Psoas muscle (tissue), 7 donors: ENCODE measurements at regions not wholly inside any gene's neighbourhood (a gene's known extent, or its start where the extent isn't known, plus 50 kb on each side); places are given as distances from the start of the nearest gene placed in this dataset.

Experiments
- ATAC-seq, 4 donors: fragments of 200-7000 bp; cut with Tn5 transposase; one replicate each; pipeline ENCODE4 v1.9.1; 2020; ENCODE audit warnings: moderate library complexity in 3 of 4, mild to moderate bottlenecking in 2 of 4
- DNase-seq, 2 donors: peaks; one replicate each; pipeline ENCODE4 v3.0.0-alpha.2; 2020
- H3K27ac ChIP-seq: fragments of 200-600 bp; one replicate; pipeline ENCODE4 v1.8.0; 2022
- H3K27me3 ChIP-seq, 3 donors: fragments of 200-600 bp in 1 of 3; one replicate each; pipeline versions ENCODE4 v1.6.1 to v1.8.0; 2013 to 2022; ENCODE audit warnings: low read length in 2 of 3, mild to moderate bottlenecking in 2 of 3, moderate library complexity in 1 of 3; ENCODE audit not compliant: insufficient read depth in 3 of 3
- H3K36me3 ChIP-seq, 2 donors: fragments of 200-600 bp in 1 of 2; one replicate each; pipeline versions ENCODE4 v1.6.1 to v1.8.0; 2013 to 2022; ENCODE audit warnings: low read depth in 1 of 2, mild to moderate bottlenecking in 1 of 2, moderate library complexity in 1 of 2; ENCODE audit not compliant: insufficient read depth in 1 of 2
- H3K4me1 ChIP-seq: fragments of 200-600 bp; one replicate; pipeline ENCODE4 v1.8.0; 2022
- H3K4me3 ChIP-seq: fragments of 200-600 bp; one replicate; pipeline ENCODE4 v1.8.0; 2022; ENCODE audit warnings: mild to moderate bottlenecking
- H3K9me3 ChIP-seq: fragments of 200-600 bp; one replicate; pipeline ENCODE4 v1.8.0; 2022
- CTCF ChIP-seq: fragments of 200-600 bp; IDR thresholded peaks from one replicate; pipeline ENCODE4 v1.8.0; 2022; ENCODE audit warnings: antibody characterized with exemption
- WGBS, 3 donors: extraction: QIAGEN DNeasy Blood & Tissue Kit; methylation state at CpG; one replicate each; pipeline versions ENCODE4 v1.1.6 to v1.1.7; 2013; 5-methylcytosine and 5-hydroxymethylcytosine counted together
- intact Hi-C, 2 donors: fragments of 100-400 bp; cut with DNase I; formaldehyde crosslinking; loops; one replicate each; pipeline versions ENCODE4 v1.11.0 to v1.14.2; 2022
- donor health status: healthy with polysubstance abuse.
- donor health status: DM: no; HTN: no; CAD: no; lungs with moderate emphysema.
- donor health status: Bipolar disorder and iron deficiency.
- donor health status: healthy.
- donor health status: DM: yes; HTN: yes; CAD: no.
- donor health status: DM: no; HTN: no; CAD: no.
- donor health status: DM: yes; HTN: yes; CAD: no.

GRCh38 chr2:33859811-33860461 lies 260.8 kb upstream of the FAM98A start:
- H3K9me3 ChIP-seq = no peaks in the 10 kb centered on the region
- H3K27me3 ChIP-seq = no peaks in the 10 kb centered on the region
- no peak for TF ChIP-seq CTCF
- no peak for DNase-seq
- no peak for ATAC-seq
- WGBS, 3 donors = 14 to 26% (median 23%) methylated on average over 11 of the region's 11 CpGs
- intact Hi-C loops = no loop called here
- H3K36me3 ChIP-seq = no peaks in the 10 kb centered on the region
- H3K4me1 ChIP-seq = no peaks in the 10 kb centered on the region
- no peak overlapping the region for H3K27ac ChIP-seq
- H3K4me3 ChIP-seq = no peak overlapping the region

GRCh38 chr2:33859176-33859575 lies 260.1 kb upstream of the FAM98A start:
- H3K4me3 ChIP-seq = no peak overlapping the region
- H3K4me1 ChIP-seq = no peaks in the 10 kb centered on the region
- no peak for ATAC-seq
- WGBS, 3 donors = 65 to 69% (median 68%) methylated on average over 6 of the region's 6 CpGs
- no peak overlapping the region for H3K27ac ChIP-seq
- intact Hi-C loops = no loop called here
- H3K27me3 ChIP-seq = no peaks in the 10 kb centered on the region
- TF ChIP-seq CTCF = no peak
- no peak for DNase-seq
- no peaks in the 10 kb centered on the region for H3K9me3 ChIP-seq
- no peaks in the 10 kb centered on the region for H3K36me3 ChIP-seq

GRCh38 chr2:33848486-33848885 lies 249.4 kb upstream of the FAM98A start:
- WGBS, 3 donors = 86 to 93% (median 89%) methylated on average over 2 of the region's 2 CpGs
- intact Hi-C loops = no loop called here

GRCh38 chr2:33839791-33840190 lies 240.7 kb upstream of the FAM98A start:
- intact Hi-C loops = no loop called here
- H3K36me3 ChIP-seq = no peaks in the 10 kb centered on the region
- ATAC-seq (no peak), DNase-seq (no peak)
- WGBS, 3 donors = 83 to 88% (median 84%) methylated on average over 7 of the region's 7 CpGs
- H3K27me3 ChIP-seq = no peaks in the 10 kb centered on the region
- TF ChIP-seq CTCF = no peak
- no peaks in the 10 kb centered on the region for H3K9me3 ChIP-seq
- H3K4me3 ChIP-seq = no peak overlapping the region
- no peaks in the 10 kb centered on the region for H3K4me1 ChIP-seq
- H3K27ac ChIP-seq = no peak overlapping the region

More at GRCh38 chr2:33848486-33848885, 249.4 kb upstream of the FAM98A start:
- Histone ChIP-seq H3K27ac (no peak overlapping the region), H3K27me3 (no peaks in the 10 kb centered on the region), H3K4me1 (no peaks in the 10 kb centered on the region), H3K9me3 (no peaks in the 10 kb centered on the region), H3K36me3 (no peaks in the 10 kb centered on the region), H3K4me3 (no peak overlapping the region)
- no peak for TF ChIP-seq CTCF
- no peak for DNase-seq
- ATAC-seq = no peak

GRCh38 chr2:33836628-33837027 lies 237.5 kb upstream of the FAM98A start:
- H3K36me3 ChIP-seq = no peaks in the 10 kb centered on the region
- H3K4me1 ChIP-seq = no peaks in the 10 kb centered on the region
- DNase-seq = no peak
- TF ChIP-seq CTCF = no peak
- H3K4me3 ChIP-seq = no peak overlapping the region
- H3K27me3 ChIP-seq = no peaks in the 10 kb centered on the region
- no peaks in the 10 kb centered on the region for H3K9me3 ChIP-seq
- no peak overlapping the region for H3K27ac ChIP-seq
- 80 to 82% (median 81%) methylated on average over 5 of the region's 5 CpGs for WGBS, 3 donors
- intact Hi-C loops = no loop called here
- no peak for ATAC-seq
